ENCODE measurements at regions not wholly inside any gene's neighbourhood (a gene's known extent, or its start where the extent isn't known, plus 50 kb on each side); places are given as distances from the start of the nearest gene placed in this dataset.

DNA sequence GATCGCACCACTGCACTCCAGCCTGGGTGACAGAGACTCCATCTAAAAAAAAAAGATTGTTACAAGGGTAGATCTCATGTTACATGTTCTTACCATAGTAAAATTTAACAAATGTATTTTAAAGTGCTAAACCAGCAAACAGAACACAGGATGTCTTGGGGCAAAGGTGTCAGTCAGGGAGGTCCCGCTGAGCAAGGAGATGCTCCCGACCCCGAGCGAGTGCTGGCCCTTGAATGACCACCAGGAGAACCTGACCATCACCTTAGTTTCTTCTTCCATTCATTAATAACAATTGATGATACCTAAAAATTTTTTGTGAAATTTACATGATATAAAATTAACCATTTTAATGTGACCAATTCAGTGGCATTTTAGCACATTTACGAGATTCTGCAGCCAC is 241.6 kb upstream of the GPR26 start:
- H3K27ac ChIP-seq (ENCODE audit: extremely low read length, insufficient read depth, low read length) = no peak overlapping the region
- H2AFZ ChIP-seq (ENCODE audit: low read length) = no peak overlapping the region
- H3K4me1 ChIP-seq (ENCODE audit: insufficient read depth, low read length) = peaks cover 21% of the 10 kb centered on the region
- BruUV-seq (replicated peaks) = no TSS peak
- in situ Hi-C loops (cut with HindIII; ENCODE audit: extremely low pct_ligation_motif_present, low pct_unique_long_range_greater_than_20kb) = no loop called here
- H3K4me3 ChIP-seq (replicated peaks in 1 of 3; ENCODE audit: insufficient read depth in 1 of 3, low read depth in 2 of 3, low read length in 3 of 3) = no peak overlapping the region
- peaks cover 0 to 17% of the 10 kb centered on the region in 2 experiments; a peak in 2 of 5 replicates for H3K27me3 ChIP-seq (ENCODE audit: control insufficient read depth in 1 of 2, insufficient read depth in 2 of 2, low read length in 2 of 2)
- H3K9ac ChIP-seq (ENCODE audit: insufficient read depth, low read depth, low read length) = no peak overlapping the region
- FAIRE-seq (no peak), DNase-seq (ENCODE audit: low spot score) (no peak), ATAC-seq (no peak)
- TF ChIP-seq, protein P1, sequence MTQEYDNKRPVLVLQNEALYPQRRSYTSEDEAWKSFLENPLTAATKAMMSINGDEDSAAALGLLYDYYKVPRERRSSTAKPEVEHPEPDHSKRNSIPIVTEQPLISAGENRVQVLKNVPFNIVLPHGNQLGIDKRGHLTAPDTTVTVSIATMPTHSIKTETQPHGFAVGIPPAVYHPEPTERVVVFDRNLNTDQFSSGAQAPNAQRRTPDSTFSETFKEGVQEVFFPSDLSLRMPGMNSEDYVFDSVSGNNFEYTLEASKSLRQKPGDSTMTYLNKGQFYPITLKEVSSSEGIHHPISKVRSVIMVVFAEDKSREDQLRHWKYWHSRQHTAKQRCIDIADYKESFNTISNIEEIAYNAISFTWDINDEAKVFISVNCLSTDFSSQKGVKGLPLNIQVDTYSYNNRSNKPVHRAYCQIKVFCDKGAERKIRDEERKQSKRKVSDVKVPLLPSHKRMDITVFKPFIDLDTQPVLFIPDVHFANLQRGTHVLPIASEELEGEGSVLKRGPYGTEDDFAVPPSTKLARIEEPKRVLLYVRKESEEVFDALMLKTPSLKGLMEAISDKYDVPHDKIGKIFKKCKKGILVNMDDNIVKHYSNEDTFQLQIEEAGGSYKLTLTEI (CRISPR knock-in tag; conservative IDR thresholded peaks at IDR 0.05) = no peak
- TF ChIP-seq FOXJ3 (CRISPR knock-in tag; IDR thresholded peaks at IDR 0.05; ENCODE audit: borderline replicate concordance) (no peak), HDAC6 (IDR thresholded peaks at IDR 0.05; ENCODE audit: low read depth, low read length) (no peak)
- TF ChIP-seq, protein P2, sequence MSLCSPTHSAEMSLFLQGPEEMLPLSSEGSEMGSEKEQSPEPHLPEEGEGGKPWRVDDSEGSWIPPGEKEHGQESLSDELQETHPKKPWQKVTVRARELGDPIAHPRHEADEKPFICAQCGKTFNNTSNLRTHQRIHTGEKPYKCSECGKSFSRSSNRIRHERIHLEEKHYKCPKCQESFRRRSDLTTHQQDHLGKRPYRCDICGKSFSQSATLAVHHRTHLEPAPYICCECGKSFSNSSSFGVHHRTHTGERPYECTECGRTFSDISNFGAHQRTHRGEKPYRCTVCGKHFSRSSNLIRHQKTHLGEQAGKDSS (CRISPR knock-in tag; IDR thresholded peaks at IDR 0.05; ENCODE audit: borderline replicate concordance, low read depth) = no peak
- TF ChIP-seq, protein P3, sequence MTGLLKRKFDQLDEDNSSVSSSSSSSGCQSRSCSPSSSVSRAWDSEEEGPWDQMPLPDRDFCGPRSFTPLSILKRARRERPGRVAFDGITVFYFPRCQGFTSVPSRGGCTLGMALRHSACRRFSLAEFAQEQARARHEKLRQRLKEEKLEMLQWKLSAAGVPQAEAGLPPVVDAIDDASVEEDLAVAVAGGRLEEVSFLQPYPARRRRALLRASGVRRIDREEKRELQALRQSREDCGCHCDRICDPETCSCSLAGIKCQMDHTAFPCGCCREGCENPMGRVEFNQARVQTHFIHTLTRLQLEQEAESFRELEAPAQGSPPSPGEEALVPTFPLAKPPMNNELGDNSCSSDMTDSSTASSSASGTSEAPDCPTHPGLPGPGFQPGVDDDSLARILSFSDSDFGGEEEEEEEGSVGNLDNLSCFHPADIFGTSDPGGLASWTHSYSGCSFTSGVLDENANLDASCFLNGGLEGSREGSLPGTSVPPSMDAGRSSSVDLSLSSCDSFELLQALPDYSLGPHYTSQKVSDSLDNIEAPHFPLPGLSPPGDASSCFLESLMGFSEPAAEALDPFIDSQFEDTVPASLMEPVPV (CRISPR knock-in tag; IDR thresholded peaks at IDR 0.05) = no peak
- TF ChIP-seq, protein P4, sequence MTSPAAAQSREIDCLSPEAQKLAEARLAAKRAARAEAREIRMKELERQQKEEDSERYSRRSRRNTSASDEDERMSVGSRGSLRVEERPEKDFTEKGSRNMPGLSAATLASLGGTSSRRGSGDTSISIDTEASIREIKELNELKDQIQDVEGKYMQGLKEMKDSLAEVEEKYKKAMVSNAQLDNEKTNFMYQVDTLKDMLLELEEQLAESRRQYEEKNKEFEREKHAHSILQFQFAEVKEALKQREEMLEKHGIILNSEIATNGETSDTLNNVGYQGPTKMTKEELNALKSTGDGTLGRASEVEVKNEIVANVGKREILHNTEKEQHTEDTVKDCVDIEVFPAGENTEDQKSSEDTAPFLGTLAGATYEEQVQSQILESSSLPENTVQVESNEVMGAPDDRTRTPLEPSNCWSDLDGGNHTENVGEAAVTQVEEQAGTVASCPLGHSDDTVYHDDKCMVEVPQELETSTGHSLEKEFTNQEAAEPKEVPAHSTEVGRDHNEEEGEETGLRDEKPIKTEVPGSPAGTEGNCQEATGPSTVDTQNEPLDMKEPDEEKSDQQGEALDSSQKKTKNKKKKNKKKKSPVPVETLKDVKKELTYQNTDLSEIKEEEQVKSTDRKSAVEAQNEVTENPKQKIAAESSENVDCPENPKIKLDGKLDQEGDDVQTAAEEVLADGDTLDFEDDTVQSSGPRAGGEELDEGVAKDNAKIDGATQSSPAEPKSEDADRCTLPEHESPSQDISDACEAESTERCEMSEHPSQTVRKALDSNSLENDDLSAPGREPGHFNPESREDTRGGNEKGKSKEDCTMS (CRISPR knock-in tag; conservative IDR thresholded peaks at IDR 0.05) = no peak
- intact Hi-C loops (cut with micrococcal nuclease; ENCODE audit: unreplicated experiment) = no loop called here
- H3K36me3 ChIP-seq (replicated peaks in 1 of 2; ENCODE audit: control insufficient read depth in 1 of 2, insufficient read depth in 2 of 2, low read length in 2 of 2) = no peaks in the 10 kb centered on the region
- H4K20me1 ChIP-seq (ENCODE audit: insufficient read depth, low read length) = no peaks in the 10 kb centered on the region
- H3K4me2 ChIP-seq (ENCODE audit: low read depth, low read length) = no peak overlapping the region
- no peaks in the 10 kb centered on the region for H3K9me3 ChIP-seq (ENCODE audit: low read length)
- ChIA-PET CTCF (ENCODE audit: low intra/inter-chr PET ratio, low total read pairs) (no interaction called here), POLR2A (no interaction called here)
- 38% methylated on average over 6 of the region's 6 CpGs for WGBS (ENCODE audit: low lambda C conversion rate)
- no peaks in the 10 kb centered on the region for H3K79me2 ChIP-seq (ENCODE audit: insufficient read depth, low read length)

All from HepG2 (cell line).